ENCODE measurements at regions not wholly inside any gene's neighbourhood (a gene's known extent, or its start where the extent isn't known, plus 50 kb on each side); places are given as distances from the start of the nearest gene placed in this dataset.

DNA sequence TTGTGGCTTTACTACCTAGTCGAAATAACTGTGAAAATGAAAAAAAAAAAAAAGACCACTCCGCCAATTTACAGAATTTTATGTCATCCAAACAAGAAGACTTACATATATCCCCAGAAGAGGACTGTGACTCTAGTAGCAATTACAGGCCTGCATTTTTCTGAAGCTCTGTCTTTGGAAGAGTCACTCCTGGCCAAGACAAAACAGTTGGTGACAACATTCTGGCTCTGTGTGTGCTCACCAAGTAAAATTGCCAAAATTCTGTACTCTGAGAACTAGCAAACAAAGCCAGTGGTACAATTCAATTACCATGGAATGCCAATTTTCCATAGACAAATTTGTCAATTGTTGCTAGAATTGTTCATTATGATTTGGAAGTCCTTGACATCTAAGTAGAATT, 311.1 kb downstream of the PDGFC start:
- TF ChIP-seq, protein P1, sequence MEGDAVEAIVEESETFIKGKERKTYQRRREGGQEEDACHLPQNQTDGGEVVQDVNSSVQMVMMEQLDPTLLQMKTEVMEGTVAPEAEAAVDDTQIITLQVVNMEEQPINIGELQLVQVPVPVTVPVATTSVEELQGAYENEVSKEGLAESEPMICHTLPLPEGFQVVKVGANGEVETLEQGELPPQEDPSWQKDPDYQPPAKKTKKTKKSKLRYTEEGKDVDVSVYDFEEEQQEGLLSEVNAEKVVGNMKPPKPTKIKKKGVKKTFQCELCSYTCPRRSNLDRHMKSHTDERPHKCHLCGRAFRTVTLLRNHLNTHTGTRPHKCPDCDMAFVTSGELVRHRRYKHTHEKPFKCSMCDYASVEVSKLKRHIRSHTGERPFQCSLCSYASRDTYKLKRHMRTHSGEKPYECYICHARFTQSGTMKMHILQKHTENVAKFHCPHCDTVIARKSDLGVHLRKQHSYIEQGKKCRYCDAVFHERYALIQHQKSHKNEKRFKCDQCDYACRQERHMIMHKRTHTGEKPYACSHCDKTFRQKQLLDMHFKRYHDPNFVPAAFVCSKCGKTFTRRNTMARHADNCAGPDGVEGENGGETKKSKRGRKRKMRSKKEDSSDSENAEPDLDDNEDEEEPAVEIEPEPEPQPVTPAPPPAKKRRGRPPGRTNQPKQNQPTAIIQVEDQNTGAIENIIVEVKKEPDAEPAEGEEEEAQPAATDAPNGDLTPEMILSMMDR (conservative IDR thresholded peaks at IDR 0.05) = no peak
- no peak for TF ChIP-seq EZH2 (IDR thresholded peaks at IDR 0.05; ENCODE audit: low read depth)
